Stimulated activated CD4-positive, alpha-beta T cell treated with anti-CD3 and anti-CD28 coated beads, TNF-alpha, amount 100 ng/mL, for 24 hours (primary cell): ENCODE measurements at regions not wholly inside any gene's neighbourhood (a gene's known extent, or its start where the extent isn't known, plus 50 kb on each side); places are given as distances from the start of the nearest gene placed in this dataset.

Source experiments
- DNase-seq, 3 experiments: peaks; one replicate each; pipeline ENCODE4 v3.0.0-alpha.2; 2020; ENCODE audit warnings: low read depth in 3 of 3

DNA sequence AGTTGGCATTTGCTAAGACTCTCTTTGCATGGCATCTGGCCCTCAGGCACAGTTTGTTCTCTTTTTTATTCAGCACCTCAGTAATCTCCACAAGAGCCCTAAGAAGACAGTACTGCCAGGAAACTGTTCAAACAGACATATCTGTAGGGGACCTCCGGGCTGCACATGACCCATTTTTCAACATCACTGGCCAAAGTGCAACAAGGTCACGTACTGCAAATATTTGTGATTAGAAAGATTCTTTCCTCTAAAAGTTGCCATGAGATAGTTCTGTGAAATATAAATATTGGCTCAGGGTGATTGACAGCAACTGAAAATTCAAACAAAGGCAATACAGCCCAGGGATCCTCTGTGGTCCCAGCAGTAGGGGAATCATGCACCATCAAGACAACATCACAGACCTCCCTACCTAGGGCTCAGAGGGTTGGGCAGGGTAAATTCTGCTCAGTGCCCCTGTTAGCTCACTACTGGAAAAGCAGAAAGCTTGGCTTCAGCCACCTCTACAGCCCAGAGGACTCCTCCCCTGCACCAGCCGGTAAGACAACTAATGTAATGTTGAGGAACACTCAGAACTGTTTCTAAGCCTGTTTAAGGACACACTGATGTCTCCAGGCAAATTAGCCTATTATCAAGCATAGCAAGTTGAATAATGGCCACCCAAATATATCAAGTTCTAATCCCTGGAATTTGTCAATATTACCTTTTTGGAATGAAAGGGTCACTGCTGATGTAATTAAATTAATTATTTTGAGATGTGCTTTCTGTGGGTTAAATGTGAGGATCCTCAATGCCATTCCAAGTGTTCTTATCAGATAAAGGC lies 117.4 kb upstream of the LPP start:
- DNase-seq, result no peak

- DNase-seq, result no peak
Observed at GRCh38 chr3:188037195-188037718, 116.7 kb upstream of the LPP start.

GRCh38 chr3:188037965-188038581 lies 115.9 kb upstream of the LPP start:
- no peak for DNase-seq

- no peak for DNase-seq
Observed at GRCh38 chr3:188041193-188041592, 112.8 kb upstream of the LPP start.

DNA sequence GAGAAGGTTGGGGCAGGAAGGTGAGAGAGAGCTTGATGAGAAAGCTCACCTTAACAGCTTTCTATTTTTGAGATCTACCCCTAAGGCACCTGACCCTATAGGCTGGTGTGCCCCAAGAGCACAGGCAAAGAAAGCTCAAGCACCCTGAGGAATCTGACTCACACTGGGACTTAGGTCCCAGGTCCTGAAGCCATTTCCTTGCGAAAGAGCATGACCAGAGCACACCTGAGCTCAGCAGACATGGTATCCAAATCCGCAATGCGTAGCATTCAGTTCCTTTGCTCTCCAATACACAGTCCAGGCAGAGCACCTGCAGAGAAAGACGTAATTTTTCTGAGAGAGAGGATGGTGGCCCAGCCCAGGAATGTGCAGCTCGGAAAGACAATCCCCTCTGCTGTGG lies 112.1 kb upstream of the LPP start:
- DNase-seq, result no peak

DNA sequence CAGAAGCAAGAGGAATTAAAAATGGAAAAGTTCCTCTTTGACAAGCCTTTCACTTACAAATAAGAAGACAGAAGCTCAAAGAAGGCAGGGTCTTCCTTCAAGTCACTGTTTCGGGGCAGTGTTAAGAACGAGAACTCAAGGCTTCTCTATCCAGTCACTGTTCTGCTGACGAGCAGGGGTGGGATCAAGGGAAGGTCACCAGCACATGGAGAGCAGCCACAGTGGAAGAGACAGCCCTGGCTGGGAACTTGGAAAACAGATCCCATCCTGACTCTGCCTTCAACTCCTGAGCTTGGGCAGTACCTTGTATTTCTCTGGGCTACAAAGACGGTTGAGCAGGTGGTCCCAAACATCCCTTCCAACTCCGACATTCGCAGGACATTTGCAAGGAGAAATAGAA lies 111.5 kb upstream of the LPP start:
- DNase-seq, result no peak

- DNase-seq, result no peak
Observed at GRCh38 chr3:188043891-188044290, 110.1 kb upstream of the LPP start.

DNA sequence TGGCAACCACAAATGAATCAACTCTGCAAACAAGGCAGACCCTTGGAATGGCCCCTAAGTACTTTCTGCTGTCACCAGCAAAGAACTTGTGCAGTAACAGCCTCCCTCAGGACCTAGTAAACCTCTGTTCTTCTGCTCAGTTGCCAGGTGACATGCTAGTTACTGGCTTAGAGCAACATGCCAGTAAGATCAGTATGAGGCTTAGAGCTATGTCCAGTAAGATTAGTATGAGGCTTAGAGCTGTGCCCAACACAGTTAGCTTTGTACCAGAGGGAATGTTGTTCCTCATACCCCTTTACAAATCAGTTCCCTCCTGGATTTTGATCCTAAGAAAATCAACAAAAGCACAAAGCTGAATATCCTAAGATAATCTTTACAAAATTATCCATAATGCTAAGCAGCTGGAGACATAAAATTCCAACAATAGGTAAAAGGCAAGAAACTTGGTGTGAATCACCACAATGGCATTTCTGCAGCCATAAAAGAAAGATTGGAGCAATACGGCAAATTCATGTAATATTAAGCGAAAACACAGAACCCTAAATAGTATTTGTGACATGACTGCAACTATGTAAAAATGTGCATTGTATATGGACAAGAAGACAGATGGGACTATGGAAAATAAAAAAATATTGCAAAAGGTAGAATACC lies 107.3 kb upstream of the LPP start:
- DNase-seq, result no peak

GRCh38 chr3:188047536-188047935 lies 106.4 kb upstream of the LPP start:
- DNase-seq, result no peak

DNA sequence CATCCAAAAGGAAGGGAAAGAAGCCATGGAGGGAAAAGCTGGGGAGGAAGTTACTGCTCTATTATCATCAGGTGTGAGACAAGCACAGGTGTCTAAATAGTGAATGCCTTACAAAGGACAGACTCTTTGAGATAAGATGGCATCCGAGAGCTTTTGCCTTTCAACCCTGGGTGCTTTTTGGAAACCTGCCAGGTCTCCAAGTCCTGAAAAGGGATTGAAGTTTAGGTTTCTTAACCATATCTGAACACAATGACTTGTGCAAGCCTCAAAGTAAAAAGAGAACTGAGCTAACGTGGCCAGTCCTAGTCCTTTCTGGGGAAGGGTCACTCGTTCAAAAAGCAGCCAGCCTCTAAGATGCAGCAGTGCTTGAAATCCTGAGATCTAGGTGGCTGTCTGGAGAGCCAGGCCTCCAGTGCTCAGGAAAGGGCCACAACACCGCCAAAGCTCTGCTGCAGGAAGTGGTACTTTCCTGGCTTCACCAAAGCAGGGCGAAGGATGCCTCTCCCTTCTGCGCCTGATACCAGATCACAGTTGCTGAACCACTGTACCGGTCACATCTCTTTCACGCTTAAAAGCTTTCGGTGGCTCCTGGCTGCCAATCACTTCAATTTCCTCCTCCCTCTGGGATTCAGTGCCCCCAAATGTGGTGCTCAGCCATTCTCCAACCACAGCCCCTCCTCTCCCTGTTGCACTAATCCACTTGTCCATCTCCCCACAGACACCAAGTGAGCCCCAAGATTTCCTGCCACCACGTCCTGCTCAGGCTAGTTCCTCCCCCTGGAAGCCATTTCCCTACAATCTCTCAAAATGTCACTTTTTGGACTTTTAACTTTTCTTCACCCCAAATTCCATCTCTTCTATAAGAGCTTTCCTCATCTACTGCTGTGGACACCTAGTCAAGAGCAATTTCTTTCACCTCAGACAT lies 104.1 kb upstream of the LPP start:
- peak in 1 of 3 experiments; percentile 21 for DNase-seq

- no peak for DNase-seq
Observed at GRCh38 chr3:188051801-188052168, 102.2 kb upstream of the LPP start.

- DNase-seq, result no peak
Observed at GRCh38 chr3:188052169-188053035, 101.6 kb upstream of the LPP start.

DNA sequence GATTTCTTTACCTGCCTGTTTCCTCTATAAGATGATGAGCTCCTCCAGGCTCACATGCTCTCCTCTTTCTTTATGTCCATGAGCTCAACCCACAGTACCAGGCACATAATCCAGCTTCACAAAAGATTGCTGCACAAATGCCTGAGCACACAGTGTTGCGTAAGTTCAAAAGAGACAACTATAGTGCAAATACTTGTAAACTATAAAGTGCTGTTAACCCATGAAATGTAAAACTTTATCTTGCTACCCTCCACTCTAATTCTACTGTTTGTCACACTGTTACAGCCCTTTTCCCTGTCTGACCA lies 101.0 kb upstream of the LPP start:
- no peak for DNase-seq

- no peak for DNase-seq
Observed at GRCh38 chr3:188053710-188054380, 100.1 kb upstream of the LPP start.

DNA sequence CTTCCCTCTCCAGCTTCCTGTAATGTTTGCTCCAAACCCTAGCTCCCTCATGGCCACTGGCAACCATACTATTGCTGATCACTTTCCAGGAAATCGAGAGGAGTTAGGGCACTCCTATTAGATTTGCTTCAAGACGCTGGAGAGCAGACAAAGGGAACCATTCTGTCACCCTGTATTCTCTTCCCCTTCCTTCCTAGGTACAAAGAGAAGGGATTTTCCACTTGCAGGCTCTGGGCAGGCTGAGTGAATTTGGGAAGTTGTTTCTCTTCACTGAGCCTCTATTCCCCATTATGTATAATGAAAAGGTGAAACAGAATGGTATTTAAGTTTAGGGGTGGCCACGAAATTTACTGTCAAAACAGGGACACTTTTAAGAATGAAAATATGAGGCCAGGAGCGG lies 99.4 kb upstream of the LPP start:
- DNase-seq, result no peak

DNA sequence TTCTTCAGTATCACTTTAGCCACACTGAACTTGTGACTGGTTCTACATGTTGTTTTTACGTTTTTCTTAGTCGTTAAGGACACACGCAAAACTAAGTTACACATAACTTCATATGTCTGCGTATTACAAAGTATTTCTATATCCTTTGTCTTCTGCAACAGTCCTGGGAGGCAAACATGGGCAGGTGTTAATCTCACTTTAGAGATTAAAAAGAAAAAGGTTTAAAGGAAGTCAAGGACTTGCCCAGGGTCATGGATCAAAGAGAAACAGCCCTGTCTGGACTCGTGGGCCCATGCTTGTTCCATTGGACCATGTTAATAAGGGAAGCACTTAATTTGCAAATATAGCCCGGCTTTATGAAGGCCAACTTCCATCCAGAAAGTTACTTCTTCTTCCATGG lies 98.6 kb upstream of the LPP start:
- no peak for DNase-seq

DNA sequence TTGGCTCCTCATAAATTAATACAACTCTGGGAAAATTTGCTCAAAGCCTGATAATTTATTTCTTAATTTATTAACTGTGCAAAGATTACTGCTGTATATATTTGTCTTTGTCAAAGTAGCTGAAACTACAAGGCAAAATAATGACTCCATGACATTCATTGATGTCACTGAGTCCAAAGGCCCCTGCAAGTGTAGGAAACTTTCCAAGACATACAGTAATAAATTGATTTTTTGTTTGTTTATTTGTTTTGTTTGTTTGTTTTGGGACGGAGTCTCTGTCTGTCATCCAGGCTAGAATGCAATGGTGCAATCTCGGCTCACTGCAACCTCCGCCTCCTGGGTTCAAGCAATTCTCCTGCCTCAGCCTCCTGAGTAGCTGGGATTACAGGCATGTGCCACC lies 96.8 kb upstream of the LPP start:
- DNase-seq, result no peak

GRCh38 chr3:188058569-188059184 lies 95.3 kb upstream of the LPP start:
- no peak for DNase-seq

DNA sequence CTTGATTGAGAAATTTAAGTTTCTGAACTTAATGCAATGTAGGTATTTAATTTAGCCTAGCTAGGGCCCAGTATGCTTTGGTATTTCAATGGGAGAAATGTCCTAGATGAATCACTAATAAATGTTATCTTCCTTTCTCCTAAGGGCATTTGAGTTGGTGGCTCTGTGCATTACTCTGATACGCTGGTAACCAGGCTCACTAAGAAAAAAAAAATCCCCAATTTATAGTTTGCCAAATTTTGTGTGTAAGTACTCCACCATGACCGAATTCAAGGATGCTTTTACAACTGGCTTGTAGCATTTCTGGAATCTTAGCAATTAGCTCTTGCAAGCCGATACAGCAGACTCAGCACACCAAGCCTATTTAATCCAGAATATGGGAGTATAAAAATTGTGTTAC lies 94.6 kb upstream of the LPP start:
- no peak for DNase-seq

DNA sequence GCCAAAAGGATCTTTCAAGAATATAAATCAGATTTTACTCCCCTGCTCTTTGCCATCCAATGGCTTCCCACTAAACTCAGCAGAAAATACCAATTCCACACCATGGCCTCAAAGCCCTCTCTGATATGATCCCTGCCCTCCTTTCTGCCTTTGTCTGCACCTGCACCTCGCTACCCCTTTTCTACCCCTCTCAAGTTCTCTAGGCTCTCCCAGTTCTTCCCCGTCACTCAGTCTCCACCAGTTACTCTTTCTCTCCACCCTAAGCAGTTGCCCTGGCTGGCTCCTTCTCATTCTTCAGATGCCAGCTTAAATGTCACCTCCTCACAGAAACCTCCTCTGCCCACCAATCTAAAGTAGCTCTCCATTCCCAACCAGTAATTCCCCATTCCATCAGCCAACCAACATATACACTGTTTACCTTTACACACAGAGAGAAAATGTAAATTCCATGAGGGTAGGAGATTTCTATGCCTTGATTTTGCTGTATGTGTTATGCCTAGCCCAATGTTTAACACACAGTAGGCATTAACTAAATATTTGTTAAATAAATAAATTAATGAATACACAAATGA lies 93.6 kb upstream of the LPP start:
- no peak for DNase-seq
